ENCODE measurements at regions not wholly inside any gene's neighbourhood (a gene's known extent, or its start where the extent isn't known, plus 50 kb on each side); places are given as distances from the start of the nearest gene placed in this dataset.

GRCh38 chr1:221419513-221420095 is 322.3 kb downstream of the DUSP10 start:
- Histone ChIP-seq H3K27ac (replicated peaks) (no peak overlapping the region), H3K27me3 (ENCODE audit: insufficient read depth, poor library complexity, severe bottlenecking) (no peaks in the 10 kb centered on the region), H3K4me3 (replicated peaks; ENCODE audit: insufficient read depth, low read length) (no peak overlapping the region)
- TF ChIP-seq POLR2AphosphoS5 (IDR thresholded peaks at IDR 0.05; ENCODE audit: low read depth), result no peak
- no peak for TF ChIP-seq GABPA (IDR thresholded peaks at IDR 0.05; ENCODE audit: low read depth)
- no peak for TF ChIP-seq SPI1 (IDR thresholded peaks at IDR 0.05; ENCODE audit: borderline replicate concordance, low read depth)
- no peak for TF ChIP-seq REST (IDR thresholded peaks at IDR 0.05; ENCODE audit: insufficient replicate concordance, low read depth)
- TF ChIP-seq CTCF (IDR thresholded peaks at IDR 0.05; ENCODE audit: insufficient read depth, low read length), result no peak
- DNase-seq (ENCODE audit: low read depth in 1 of 2, low spot score in 1 of 2), result no peak

- DNase-seq (ENCODE audit: low read depth in 1 of 2, low spot score in 1 of 2), result peak in 1 of 2 experiments; percentile 22
- TF ChIP-seq CTCF (IDR thresholded peaks at IDR 0.05; ENCODE audit: insufficient read depth, low read length), result no peak
- no peak for TF ChIP-seq GABPA (IDR thresholded peaks at IDR 0.05; ENCODE audit: low read depth)
- no peak overlapping the region for H3K27ac ChIP-seq (replicated peaks)
- H3K4me3 ChIP-seq (replicated peaks; ENCODE audit: insufficient read depth, low read length), result no peak overlapping the region
- H3K27me3 ChIP-seq (ENCODE audit: insufficient read depth, poor library complexity, severe bottlenecking), result no peaks in the 10 kb centered on the region
These were observed 312.6 kb downstream of the DUSP10 start for GRCh38 chr1:221429264-221429663.

GRCh38 chr1:221430152-221430960 is 311.5 kb downstream of the DUSP10 start:
- DNase-seq (ENCODE audit: low read depth in 1 of 2, low spot score in 1 of 2), result no peak

More at GRCh38 chr1:221430152-221430960, 311.5 kb downstream of the DUSP10 start:
- H3K4me3 ChIP-seq (replicated peaks; ENCODE audit: insufficient read depth, low read length), result no peak overlapping the region
- no peaks in the 10 kb centered on the region for H3K27me3 ChIP-seq (ENCODE audit: insufficient read depth, poor library complexity, severe bottlenecking)
- TF ChIP-seq GABPA (IDR thresholded peaks at IDR 0.05; ENCODE audit: low read depth), result no peak
- TF ChIP-seq SPI1 (IDR thresholded peaks at IDR 0.05; ENCODE audit: borderline replicate concordance, low read depth), result no peak
- no peak for TF ChIP-seq REST (IDR thresholded peaks at IDR 0.05; ENCODE audit: insufficient replicate concordance, low read depth)
- no peak for TF ChIP-seq POLR2AphosphoS5 (IDR thresholded peaks at IDR 0.05; ENCODE audit: low read depth)
- no peak for TF ChIP-seq CTCF (IDR thresholded peaks at IDR 0.05; ENCODE audit: insufficient read depth, low read length)
- H3K27ac ChIP-seq (replicated peaks), result no peak overlapping the region
